ENCODE measurements at regions not wholly inside any gene's neighbourhood (a gene's known extent, or its start where the extent isn't known, plus 50 kb on each side); places are given as distances from the start of the nearest gene placed in this dataset.

DNA sequence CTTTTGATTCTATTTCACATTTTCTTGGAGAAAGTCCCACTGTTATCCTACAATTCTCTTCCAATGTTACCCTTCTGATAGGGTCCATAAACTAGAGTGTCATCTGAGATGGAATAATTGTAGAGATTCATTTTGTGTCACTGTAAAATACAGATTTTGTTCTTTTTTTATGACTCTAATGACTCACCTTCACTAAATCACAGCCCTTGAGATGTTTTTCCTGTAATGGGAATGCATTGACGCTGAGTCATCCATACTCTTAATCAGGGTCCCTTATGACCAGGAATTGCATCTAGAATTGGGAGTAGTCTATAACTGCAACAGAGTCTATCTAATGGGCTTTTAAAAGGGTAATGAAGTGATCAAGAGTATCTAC lies 315.5 kb downstream of the TGFB2 start:
- no peak for TF ChIP-seq BCL11A (IDR thresholded peaks at IDR 0.05; ENCODE audit: low read depth in 2 of 2, low read length in 2 of 2)
- no peak for TF ChIP-seq CTCF (IDR thresholded peaks at IDR 0.05; ENCODE audit: control extremely low read depth in 1 of 3, insufficient read depth in 1 of 3, low read depth in 1 of 3, low read length in 3 of 3)
- TF ChIP-seq SUZ12 (IDR thresholded peaks at IDR 0.05; ENCODE audit: low read length), result no peak
- TF ChIP-seq CHD1 (IDR thresholded peaks at IDR 0.05; ENCODE audit: low read depth, low read length), result no peak
- TF ChIP-seq MAFK (IDR thresholded peaks at IDR 0.05; ENCODE audit: low read depth, low read length), result no peak
- TF ChIP-seq KDM1A (IDR thresholded peaks at IDR 0.05; ENCODE audit: borderline replicate concordance, low read length), result no peak
- no peak for TF ChIP-seq YY1 (IDR thresholded peaks at IDR 0.05; ENCODE audit: low read depth, low read length)
- no peak for TF ChIP-seq SIN3A (conservative IDR thresholded peaks at IDR 0.05 in 1 of 2, IDR thresholded peaks at IDR 0.05 in 1 of 2; ENCODE audit: low read depth in 1 of 2, low read length in 2 of 2)
- TF ChIP-seq CHD2 (IDR thresholded peaks at IDR 0.05; ENCODE audit: low read length), result no peak
- TF ChIP-seq, protein P1, sequence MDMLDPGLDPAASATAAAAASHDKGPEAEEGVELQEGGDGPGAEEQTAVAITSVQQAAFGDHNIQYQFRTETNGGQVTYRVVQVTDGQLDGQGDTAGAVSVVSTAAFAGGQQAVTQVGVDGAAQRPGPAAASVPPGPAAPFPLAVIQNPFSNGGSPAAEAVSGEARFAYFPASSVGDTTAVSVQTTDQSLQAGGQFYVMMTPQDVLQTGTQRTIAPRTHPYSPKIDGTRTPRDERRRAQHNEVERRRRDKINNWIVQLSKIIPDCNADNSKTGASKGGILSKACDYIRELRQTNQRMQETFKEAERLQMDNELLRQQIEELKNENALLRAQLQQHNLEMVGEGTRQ (IDR thresholded peaks at IDR 0.05; ENCODE audit: low read length), result no peak
- TF ChIP-seq EGR1 (IDR thresholded peaks at IDR 0.05; ENCODE audit: borderline replicate concordance, low read depth, low read length), result no peak
